Colonic mucosa (tissue), 4 donors: ENCODE measurements at regions not wholly inside any gene's neighbourhood (a gene's known extent, or its start where the extent isn't known, plus 50 kb on each side); places are given as distances from the start of the nearest gene placed in this dataset.

Experiments used
- DNase-seq: peaks from one replicate; pipeline ENCODE4 v3.0.0-alpha.2; 2020
- H3K27ac ChIP-seq: fragments of 200-600 bp; one replicate; pipeline ENCODE4 v1.8.0; 2021
- H3K27me3 ChIP-seq: fragments of 200-600 bp; one replicate; pipeline ENCODE4 v1.8.0; 2021
- H3K36me3 ChIP-seq: fragments of 200-600 bp; one replicate; pipeline ENCODE4 v1.8.0; 2021
- H3K4me1 ChIP-seq: fragments of 200-600 bp; one replicate; pipeline ENCODE4 v1.8.0; 2021; ENCODE audit warnings: mild to moderate bottlenecking
- H3K4me3 ChIP-seq: fragments of 200-600 bp; one replicate; pipeline ENCODE4 v1.8.0; 2021
- H3K9ac ChIP-seq, 2 donors: one replicate each; pipeline ENCODE4 v1.7.0; 2013; ENCODE audit warnings: control low read depth in 2 of 2, low read depth in 2 of 2, low read length in 2 of 2
- H3K9me3 ChIP-seq: fragments of 200-600 bp; one replicate; pipeline ENCODE4 v1.8.0; 2021
- intact Hi-C: fragments of 100-400 bp; cut with DNase I; formaldehyde crosslinking; loops from one replicate; pipeline ENCODE4 v1.14.1; 2022
- TF ChIP-seq, protein P1 (sequence below): fragments of 200-600 bp; IDR thresholded peaks from one replicate; pipeline ENCODE4 v1.8.0; 2022; ENCODE audit warnings: antibody characterized with exemption, mild to moderate bottlenecking
- donor health status: healthy.
- donor health status: DM: no; HTN: no; CAD: no.
- donor health status: DM: no; HTN: no; CAD: no.

DNA sequence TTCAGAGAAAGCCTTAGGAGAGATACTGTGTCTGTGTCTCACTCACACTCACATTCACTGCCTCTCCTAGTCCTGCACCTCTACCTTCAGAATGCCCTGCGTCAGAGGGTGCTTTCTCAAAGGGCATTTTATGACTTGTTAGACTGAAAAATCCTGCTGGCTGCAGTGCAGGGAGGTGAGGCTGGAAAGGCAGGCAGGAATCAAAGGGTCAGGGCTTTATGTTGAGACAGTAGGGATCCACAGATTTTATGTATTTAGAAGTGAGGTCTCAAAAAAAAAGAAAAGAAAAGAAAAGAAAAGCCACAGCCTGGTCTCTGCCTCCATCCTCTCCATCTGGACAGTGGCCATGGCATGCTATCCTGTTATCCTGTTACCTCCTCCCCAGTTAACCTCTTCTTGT lies 936.0 kb upstream of the SLC10A2 start:
- intact Hi-C loops, result no loop called here
- no peak overlapping the region for H3K4me3 ChIP-seq
- no peaks in the 10 kb centered on the region for H3K27me3 ChIP-seq
- H3K4me1 ChIP-seq, result no peaks in the 10 kb centered on the region
- no peaks in the 10 kb centered on the region for H3K9me3 ChIP-seq
- no peaks in the 10 kb centered on the region for H3K36me3 ChIP-seq
- TF ChIP-seq, protein P1, sequence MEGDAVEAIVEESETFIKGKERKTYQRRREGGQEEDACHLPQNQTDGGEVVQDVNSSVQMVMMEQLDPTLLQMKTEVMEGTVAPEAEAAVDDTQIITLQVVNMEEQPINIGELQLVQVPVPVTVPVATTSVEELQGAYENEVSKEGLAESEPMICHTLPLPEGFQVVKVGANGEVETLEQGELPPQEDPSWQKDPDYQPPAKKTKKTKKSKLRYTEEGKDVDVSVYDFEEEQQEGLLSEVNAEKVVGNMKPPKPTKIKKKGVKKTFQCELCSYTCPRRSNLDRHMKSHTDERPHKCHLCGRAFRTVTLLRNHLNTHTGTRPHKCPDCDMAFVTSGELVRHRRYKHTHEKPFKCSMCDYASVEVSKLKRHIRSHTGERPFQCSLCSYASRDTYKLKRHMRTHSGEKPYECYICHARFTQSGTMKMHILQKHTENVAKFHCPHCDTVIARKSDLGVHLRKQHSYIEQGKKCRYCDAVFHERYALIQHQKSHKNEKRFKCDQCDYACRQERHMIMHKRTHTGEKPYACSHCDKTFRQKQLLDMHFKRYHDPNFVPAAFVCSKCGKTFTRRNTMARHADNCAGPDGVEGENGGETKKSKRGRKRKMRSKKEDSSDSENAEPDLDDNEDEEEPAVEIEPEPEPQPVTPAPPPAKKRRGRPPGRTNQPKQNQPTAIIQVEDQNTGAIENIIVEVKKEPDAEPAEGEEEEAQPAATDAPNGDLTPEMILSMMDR, result no peak
- no peak overlapping the region for H3K9ac ChIP-seq
- H3K27ac ChIP-seq, result no peak overlapping the region
- no peak for DNase-seq

DNA sequence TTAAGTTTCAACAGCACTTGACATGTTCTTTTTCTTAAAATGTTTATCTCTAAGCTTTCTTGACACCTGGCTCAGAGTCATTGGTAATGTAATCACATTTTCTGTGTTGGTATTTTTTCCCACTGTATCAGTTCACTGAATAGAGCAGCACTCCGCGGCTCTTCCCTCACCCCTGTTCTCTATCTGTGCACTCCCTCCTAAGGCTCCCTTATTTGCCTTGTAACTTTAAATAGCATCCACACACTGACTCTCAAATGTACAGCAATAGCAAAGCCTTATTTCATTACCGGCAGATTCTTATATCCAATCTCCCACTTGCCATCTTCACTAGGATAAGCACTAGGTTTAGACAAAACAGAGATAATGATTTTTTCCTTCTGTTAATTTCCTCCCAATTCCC lies 935.5 kb upstream of the SLC10A2 start:
- Histone ChIP-seq H3K36me3 (no peaks in the 10 kb centered on the region), H3K9me3 (no peaks in the 10 kb centered on the region), H3K4me3 (no peak overlapping the region), H3K27me3 (no peaks in the 10 kb centered on the region), H3K9ac (no peak overlapping the region), H3K27ac (no peak overlapping the region), H3K4me1 (no peaks in the 10 kb centered on the region)
- TF ChIP-seq, protein P1, result no peak
- DNase-seq, result no peak
- intact Hi-C loops, result no loop called here

DNA sequence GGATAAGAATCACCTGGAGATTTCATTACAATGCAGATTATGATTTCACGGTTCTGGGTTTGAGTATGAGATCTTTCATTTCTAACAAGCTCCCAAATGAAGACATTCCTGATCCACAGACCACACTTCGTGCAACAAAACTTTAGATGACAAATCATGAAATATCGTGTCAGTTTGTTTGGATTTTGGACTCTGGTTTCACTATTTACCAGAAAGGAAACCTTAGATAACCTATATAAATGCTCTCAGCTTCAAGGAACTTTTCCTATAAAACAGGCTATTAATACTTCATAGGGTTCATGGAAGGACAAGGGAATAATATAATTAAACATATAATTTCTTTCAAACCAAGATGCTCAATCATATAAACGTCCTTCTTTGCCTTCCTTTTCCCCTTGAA lies 930.5 kb upstream of the SLC10A2 start:
- no peaks in the 10 kb centered on the region for H3K27me3 ChIP-seq
- TF ChIP-seq, protein P1, result no peak
- DNase-seq, result no peak
- no peaks in the 10 kb centered on the region for H3K36me3 ChIP-seq
- H3K9ac ChIP-seq, result no peak overlapping the region
- H3K4me3 ChIP-seq, result no peak overlapping the region
- intact Hi-C loops, result no loop called here
- H3K9me3 ChIP-seq, result no peaks in the 10 kb centered on the region
- no peak overlapping the region for H3K27ac ChIP-seq
- H3K4me1 ChIP-seq, result no peaks in the 10 kb centered on the region

DNA sequence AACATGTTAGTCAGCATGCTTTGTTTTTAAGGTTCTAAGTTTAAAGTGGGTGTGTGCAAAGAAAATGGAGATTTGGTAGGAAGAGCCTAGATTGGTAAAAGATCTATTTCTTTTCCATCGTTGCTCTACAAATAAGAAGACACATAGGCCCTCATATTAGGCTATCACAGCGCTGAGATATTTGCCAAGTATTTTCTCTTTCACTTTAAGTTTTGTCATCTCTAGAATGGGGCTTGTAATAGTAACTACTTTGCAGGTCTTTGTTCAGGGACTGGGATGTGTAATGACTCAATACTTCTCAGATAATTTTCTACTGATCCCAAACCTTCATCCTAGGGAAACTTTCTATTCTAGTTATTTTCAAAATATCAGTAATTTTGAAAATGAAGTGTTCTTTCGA lies 917.7 kb upstream of the SLC10A2 start:
- Histone ChIP-seq H3K27ac (no peak overlapping the region), H3K9ac (no peak overlapping the region), H3K27me3 (no peaks in the 10 kb centered on the region), H3K4me3 (no peak overlapping the region), H3K36me3 (no peaks in the 10 kb centered on the region), H3K9me3 (no peaks in the 10 kb centered on the region), H3K4me1 (no peaks in the 10 kb centered on the region)
- DNase-seq, result no peak
- intact Hi-C loops, result no loop called here
- TF ChIP-seq, protein P1, result no peak

DNA sequence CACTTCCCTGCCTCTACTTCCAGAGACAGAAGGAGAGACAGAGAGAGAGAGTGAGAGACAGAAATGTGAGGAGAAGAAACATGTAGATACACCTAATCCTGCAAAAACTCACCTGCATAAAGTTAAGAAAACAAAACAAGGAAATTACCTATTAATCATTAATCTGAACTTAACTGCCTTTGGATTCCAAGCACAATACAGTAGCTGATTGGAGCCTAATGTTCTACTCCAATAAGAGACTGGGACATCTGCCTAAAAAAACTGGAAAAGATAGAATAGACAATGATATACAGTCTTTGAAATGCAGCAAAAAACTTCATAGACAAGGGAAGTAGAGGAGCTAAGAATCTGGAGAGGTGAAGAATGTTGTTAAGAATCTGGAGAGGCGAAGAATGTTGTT lies 910.2 kb upstream of the SLC10A2 start:
- TF ChIP-seq, protein P1, result no peak
- intact Hi-C loops, result no loop called here

DNA sequence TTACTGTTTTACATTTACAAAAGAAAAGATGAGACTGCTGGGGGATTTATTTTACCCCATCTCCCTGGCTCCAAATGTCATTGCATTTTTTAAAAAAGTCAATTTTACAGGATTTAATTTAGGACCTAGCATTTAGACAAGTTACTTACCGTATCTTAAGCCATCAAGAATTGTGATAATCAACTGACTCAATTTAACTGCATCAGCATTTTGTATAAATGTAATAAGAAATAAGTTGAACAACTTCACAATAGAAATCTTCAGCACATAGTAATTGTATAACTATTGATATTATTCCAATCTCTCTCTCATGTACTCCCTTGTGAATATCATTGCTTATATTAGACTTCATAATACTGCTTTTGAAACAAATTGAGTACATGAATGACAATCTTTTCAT lies 907.5 kb upstream of the SLC10A2 start:
- TF ChIP-seq, protein P1, result no peak

More for the DNA sequence above, 910.2 kb upstream of the SLC10A2 start:
- DNase-seq, result no peak
- Histone ChIP-seq H3K36me3 (no peaks in the 10 kb centered on the region), H3K4me3 (no peak overlapping the region), H3K9ac (no peak overlapping the region), H3K27ac (no peak overlapping the region), H3K27me3 (no peaks in the 10 kb centered on the region), H3K4me1 (no peaks in the 10 kb centered on the region), H3K9me3 (no peaks in the 10 kb centered on the region)

More for the DNA sequence above, 907.5 kb upstream of the SLC10A2 start:
- H3K27ac ChIP-seq, result no peak overlapping the region
- no peaks in the 10 kb centered on the region for H3K36me3 ChIP-seq
- no peak overlapping the region for H3K4me3 ChIP-seq
- intact Hi-C loops, result no loop called here
- no peaks in the 10 kb centered on the region for H3K27me3 ChIP-seq
- DNase-seq, result no peak
- H3K9ac ChIP-seq, result no peak overlapping the region
- no peaks in the 10 kb centered on the region for H3K9me3 ChIP-seq
- no peaks in the 10 kb centered on the region for H3K4me1 ChIP-seq
